Myocyte (in vitro differentiated cells): ENCODE measurements at regions not wholly inside any gene's neighbourhood (a gene's known extent, or its start where the extent isn't known, plus 50 kb on each side); places are given as distances from the start of the nearest gene placed in this dataset.
"Not testable (repeated sequence)": the region's sequence is repeated elsewhere in the genome, so short reads cannot be mapped to it uniquely, and the experiment has no call there.

Experiments used
- DNase-seq: peaks from one replicate; pipeline ENCODE4 v3.0.0-alpha.2; 2012; ENCODE audit warnings: low read depth

- DNase-seq, result no peak
Observed at GRCh38 chrY:8814143-8814542, 523.1 kb upstream of the TSPY4 start.

GRCh38 chrY:8815616-8816015 is 521.6 kb upstream of the TSPY4 start:
- DNase-seq, result no peak

- no peak for DNase-seq
Observed at GRCh38 chrY:8820032-8820431, 517.2 kb upstream of the TSPY4 start.

GRCh38 chrY:8821106-8821505 is 516.2 kb upstream of the TSPY4 start:
- peak; percentile 29 for DNase-seq

- no peak for DNase-seq
Observed at GRCh38 chrY:8852278-8852677, 485.0 kb upstream of the TSPY4 start.

- peak; percentile 0 for DNase-seq
Observed at GRCh38 chrY:8888371-8888770, 448.9 kb upstream of the TSPY4 start.

GRCh38 chrY:8897876-8898275 is 439.4 kb upstream of the TSPY4 start:
- DNase-seq, result no peak

GRCh38 chrY:8905141-8905540 is 432.1 kb upstream of the TSPY4 start:
- DNase-seq, result no peak

- not testable (repeated sequence) for DNase-seq
Observed at GRCh38 chrY:8922576-8922975, 414.7 kb upstream of the TSPY4 start.
